ENCODE measurements at regions not wholly inside any gene's neighbourhood (a gene's known extent, or its start where the extent isn't known, plus 50 kb on each side); places are given as distances from the start of the nearest gene placed in this dataset.
"Not testable (repeated sequence)": the region's sequence is repeated elsewhere in the genome, so short reads cannot be mapped to it uniquely, and the experiment has no call there.

DNA sequence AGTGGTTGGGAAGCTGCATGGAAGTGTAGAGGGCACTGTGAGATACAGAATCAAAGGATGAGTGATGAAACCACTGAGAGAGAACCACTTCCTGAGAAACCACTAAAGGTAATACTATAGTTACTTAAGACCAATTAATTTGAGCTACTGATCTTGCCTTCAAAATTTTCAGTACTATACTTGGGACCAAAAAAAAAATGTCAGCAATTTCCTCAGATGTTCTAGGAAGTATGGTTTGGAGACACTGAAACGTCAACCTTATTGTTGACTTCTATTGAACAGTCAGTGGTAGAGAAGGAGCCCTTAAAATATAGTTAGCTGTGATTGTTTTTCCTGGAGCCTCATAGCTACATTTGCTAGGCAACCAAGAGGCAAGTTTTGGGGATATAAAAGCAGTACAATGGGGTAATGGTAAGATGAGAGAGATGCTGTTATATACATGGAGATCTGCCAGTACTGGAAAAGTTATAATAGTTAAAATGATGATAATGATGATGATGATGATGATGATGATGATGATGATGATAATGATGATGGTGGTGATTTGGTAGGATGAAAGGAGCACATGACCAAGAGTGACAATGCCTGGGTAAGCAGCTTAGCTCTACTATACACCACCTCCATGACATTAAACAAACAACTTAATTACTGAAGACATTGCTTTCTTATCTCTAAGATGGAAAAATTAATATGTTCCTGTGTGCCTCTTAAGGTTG is 300.9 kb upstream of the G2E3 start:
- DNase-seq: no peak
- TF ChIP-seq POLR2A (IDR thresholded peaks at IDR 0.05; ENCODE audit: low read length) (no peak), GATA1 (IDR thresholded peaks at IDR 0.05; ENCODE audit: low read depth, low read length) (no peak)

GRCh38 chr14:30260833-30261607 is 297.9 kb upstream of the G2E3 start:
- no peak for TF ChIP-seq GATA1 (IDR thresholded peaks at IDR 0.05; ENCODE audit: low read depth, low read length)
- no peak for TF ChIP-seq POLR2A (IDR thresholded peaks at IDR 0.05; ENCODE audit: low read length)
- no peak for DNase-seq

- TF ChIP-seq POLR2A (IDR thresholded peaks at IDR 0.05; ENCODE audit: low read length): no peak
- TF ChIP-seq GATA1 (IDR thresholded peaks at IDR 0.05; ENCODE audit: low read depth, low read length): no peak
- no peak for DNase-seq
Observed at GRCh38 chr14:30264161-30264560, 294.8 kb upstream of the G2E3 start.

DNA sequence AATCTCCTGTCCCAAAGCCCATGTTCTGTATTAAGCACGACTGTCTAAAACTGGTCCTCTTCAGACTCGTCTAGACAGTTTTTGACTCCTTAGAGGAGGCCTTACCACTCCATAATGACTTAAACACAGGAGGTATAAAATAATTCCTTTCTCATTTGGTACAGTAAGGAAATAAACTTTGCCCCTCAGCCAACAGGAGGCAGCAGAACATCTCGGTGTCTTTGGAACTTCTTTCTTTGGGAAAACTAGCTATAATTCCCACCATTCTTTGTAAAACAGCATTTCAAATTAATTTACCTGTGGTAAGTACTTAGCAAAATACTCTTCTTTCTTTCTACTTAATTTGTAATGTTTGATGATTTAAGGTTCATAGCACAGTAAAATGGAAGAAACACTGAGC is 292.7 kb upstream of the G2E3 start:
- DNase-seq: no peak
- TF ChIP-seq GATA1 (IDR thresholded peaks at IDR 0.05; ENCODE audit: low read depth, low read length) (no peak), POLR2A (IDR thresholded peaks at IDR 0.05; ENCODE audit: low read length) (no peak)

- TF ChIP-seq GATA1 (IDR thresholded peaks at IDR 0.05; ENCODE audit: low read depth, low read length) (no peak), POLR2A (IDR thresholded peaks at IDR 0.05; ENCODE audit: low read length) (no peak)
- DNase-seq: no peak
Observed at GRCh38 chr14:30267141-30267540, 291.8 kb upstream of the G2E3 start.

- TF ChIP-seq POLR2A (IDR thresholded peaks at IDR 0.05; ENCODE audit: low read length) (no peak), GATA1 (IDR thresholded peaks at IDR 0.05; ENCODE audit: low read depth, low read length) (no peak)
- DNase-seq: peak; percentile 50 to 73
Observed at GRCh38 chr14:30270200-30271161, 288.5 kb upstream of the G2E3 start.

- TF ChIP-seq GATA1 (IDR thresholded peaks at IDR 0.05; ENCODE audit: low read depth, low read length): no peak
Observed at GRCh38 chr14:30271811-30272323, 287.1 kb upstream of the G2E3 start.

DNA sequence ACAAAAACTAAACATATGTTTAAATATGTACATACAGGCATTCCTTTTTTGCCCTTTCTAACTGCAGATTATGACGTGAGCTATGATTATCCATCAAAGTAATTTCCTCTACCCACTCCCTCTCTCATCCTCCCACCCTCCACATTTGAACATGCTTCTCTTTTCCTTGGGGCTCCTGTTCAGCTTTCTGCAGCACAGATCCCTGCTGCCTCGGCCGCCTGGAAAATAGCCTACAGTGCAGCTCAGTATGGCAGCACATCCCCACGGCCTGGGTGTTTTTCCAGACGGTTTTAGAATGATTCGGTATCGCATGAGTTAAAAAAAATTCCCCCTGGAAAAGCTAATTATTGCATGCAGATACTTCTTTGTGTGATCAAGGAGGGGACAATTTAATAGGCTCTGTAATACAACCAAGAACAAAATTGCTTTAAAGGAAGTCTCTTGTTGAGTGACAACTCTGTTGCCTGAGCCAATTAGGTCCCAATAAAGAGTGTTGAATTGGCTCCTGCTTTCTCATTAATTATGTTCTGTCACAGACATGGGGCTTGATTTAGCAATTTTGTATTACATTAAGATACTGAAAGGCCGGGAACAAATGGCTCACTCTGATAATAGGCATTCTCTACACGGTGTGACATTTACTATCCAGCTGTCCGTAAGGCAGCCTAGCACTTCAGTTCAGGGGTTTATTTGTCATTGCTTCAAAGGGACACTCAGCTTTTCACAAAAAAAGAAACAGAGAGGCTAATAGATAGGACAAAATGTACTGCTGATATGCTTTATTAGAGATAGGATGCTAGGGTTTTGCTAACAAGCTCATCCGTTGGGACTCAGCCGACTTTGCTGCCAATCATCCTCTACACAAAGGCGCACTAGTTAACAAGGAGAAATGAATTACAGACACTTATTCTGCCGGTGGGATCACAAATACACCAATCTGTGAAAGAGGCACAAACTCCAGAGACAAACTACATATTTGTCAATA is 285.8 kb upstream of the G2E3 start:
- no peak for TF ChIP-seq GATA1 (IDR thresholded peaks at IDR 0.05; ENCODE audit: low read depth, low read length)
- no peak for TF ChIP-seq POLR2A (IDR thresholded peaks at IDR 0.05; ENCODE audit: low read length)
- no peak for DNase-seq

More at GRCh38 chr14:30271811-30272323, 287.1 kb upstream of the G2E3 start:
- DNase-seq: no peak

DNA sequence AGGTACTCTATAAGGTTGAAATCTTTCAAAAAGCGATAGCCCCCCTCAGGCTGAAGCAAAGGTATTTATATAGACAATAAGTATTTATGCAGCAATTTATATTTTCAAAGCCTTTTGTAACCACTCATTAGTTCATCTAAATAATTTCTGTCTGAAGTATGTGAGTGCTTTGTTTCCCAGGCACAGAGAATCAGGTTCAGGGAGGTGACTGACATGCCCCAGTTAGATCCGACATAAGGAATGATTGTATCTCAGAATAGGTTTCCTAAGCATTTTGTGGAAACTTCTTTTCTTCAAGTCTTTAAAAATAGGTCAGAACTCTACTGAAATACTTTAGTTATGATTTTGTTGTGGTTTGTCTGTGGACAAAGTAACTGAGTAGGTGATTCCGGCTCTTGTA is 283.4 kb upstream of the G2E3 start:
- no peak for DNase-seq
- TF ChIP-seq GATA1 (IDR thresholded peaks at IDR 0.05; ENCODE audit: low read depth, low read length) (no peak), POLR2A (IDR thresholded peaks at IDR 0.05; ENCODE audit: low read length) (no peak)

- no peak for DNase-seq
- no peak for TF ChIP-seq GATA1 (IDR thresholded peaks at IDR 0.05; ENCODE audit: low read depth, low read length)
- TF ChIP-seq POLR2A (IDR thresholded peaks at IDR 0.05; ENCODE audit: low read length): no peak
Observed at GRCh38 chr14:30277268-30277667, 281.7 kb upstream of the G2E3 start.

DNA sequence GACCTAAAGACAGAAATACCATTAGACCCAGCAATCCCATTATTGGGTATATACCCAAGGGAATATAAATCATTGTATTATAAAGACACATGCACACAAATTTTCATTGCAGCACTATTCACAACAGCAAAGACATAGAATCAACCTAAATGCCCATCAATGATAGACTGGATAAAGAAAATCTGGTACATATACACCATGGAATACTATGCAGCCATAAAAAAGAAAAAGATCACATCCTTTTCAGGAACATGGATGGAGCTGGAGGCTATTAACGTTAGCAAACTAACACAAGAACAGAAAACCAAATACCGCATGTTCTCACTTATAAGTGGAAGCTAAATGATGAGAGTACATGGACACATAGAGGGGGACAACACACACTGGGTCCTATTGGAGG is 280.1 kb upstream of the G2E3 start:
- DNase-seq: not testable (repeated sequence)

GRCh38 chr14:30283822-30284446 is 275.0 kb upstream of the G2E3 start:
- no peak for TF ChIP-seq POLR2A (IDR thresholded peaks at IDR 0.05; ENCODE audit: low read length)
- peak; percentile 9 to 35 for DNase-seq

All from erythroblast (primary cell).